ENCODE measurements at regions not wholly inside any gene's neighbourhood (a gene's known extent, or its start where the extent isn't known, plus 50 kb on each side); places are given as distances from the start of the nearest gene placed in this dataset.

DNA sequence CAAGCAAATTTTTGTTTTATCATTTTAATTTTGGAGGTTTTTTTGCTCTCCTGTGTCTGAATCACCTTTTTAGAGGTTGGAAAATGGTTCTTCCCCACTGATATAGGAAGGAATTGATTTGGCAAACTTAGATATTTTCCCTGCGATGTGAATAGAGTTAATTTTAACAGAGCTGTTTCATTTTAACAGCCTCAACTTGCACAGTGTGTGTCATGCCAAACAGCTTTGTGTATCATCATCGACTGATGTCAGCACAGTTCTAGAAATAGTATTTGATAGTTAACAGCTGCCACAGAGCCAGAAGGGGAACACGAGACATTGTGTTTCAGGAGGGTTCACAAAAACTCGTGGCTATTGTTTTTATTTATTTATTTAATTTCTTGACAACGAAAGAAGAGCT is 243.1 kb upstream of the FOXN3 start:
- Histone ChIP-seq H3K4me3 (ENCODE audit: low read depth, low read length) (no peak overlapping the region), H2AFZ (no peak overlapping the region), H3K79me2 (no peaks in the 10 kb centered on the region), H3K9ac (no peak overlapping the region), H3K27me3 (ENCODE audit: control insufficient read depth, insufficient read depth, low read length) (no peaks in the 10 kb centered on the region), H3K4me1 (no peaks in the 10 kb centered on the region), H3K4me2 (ENCODE audit: low read length) (no peak overlapping the region), H3K9me3 (ENCODE audit: control insufficient read depth, low read length) (no peaks in the 10 kb centered on the region), H3K27ac (no peak overlapping the region), H3K36me3 (ENCODE audit: control insufficient read depth, insufficient read depth, low read length) (no peaks in the 10 kb centered on the region)
- TF ChIP-seq, protein P1, sequence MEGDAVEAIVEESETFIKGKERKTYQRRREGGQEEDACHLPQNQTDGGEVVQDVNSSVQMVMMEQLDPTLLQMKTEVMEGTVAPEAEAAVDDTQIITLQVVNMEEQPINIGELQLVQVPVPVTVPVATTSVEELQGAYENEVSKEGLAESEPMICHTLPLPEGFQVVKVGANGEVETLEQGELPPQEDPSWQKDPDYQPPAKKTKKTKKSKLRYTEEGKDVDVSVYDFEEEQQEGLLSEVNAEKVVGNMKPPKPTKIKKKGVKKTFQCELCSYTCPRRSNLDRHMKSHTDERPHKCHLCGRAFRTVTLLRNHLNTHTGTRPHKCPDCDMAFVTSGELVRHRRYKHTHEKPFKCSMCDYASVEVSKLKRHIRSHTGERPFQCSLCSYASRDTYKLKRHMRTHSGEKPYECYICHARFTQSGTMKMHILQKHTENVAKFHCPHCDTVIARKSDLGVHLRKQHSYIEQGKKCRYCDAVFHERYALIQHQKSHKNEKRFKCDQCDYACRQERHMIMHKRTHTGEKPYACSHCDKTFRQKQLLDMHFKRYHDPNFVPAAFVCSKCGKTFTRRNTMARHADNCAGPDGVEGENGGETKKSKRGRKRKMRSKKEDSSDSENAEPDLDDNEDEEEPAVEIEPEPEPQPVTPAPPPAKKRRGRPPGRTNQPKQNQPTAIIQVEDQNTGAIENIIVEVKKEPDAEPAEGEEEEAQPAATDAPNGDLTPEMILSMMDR (IDR thresholded peaks at IDR 0.05), result no peak

DNA sequence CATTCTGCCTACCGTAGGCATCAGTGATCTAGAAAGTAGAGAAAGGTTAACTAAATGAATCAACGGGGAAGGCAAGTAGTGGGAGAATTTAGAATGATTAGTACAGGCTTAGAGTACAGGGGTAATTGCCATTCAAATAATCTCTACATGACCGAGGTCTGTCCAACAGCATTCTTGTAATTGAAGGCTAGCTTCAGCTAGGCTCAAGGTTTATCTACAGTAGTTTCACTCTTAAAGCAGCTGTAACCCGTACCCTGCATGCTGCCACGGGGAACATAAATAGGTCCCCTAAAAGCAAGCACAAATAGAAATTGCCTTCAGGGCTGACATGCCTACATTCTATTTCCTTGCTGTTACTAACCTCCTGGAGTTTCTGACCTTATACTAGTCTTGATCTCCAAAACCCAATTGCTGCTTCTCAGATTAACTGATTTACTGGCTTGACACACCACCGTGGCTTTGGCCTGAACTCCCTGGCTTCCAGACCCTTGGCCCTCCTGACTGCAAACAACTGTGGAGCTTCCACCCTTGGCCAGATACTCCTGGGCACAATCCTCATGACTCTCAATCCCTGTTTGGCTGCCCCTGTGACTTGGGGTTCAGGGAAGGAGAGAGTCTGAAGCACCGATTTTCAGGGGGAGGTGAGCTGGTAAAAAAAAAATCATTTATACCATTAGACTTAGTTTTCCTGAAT is 242.1 kb upstream of the FOXN3 start:
- Histone ChIP-seq H3K27ac (no peak overlapping the region), H3K27me3 (ENCODE audit: control insufficient read depth, insufficient read depth, low read length) (no peaks in the 10 kb centered on the region), H3K4me2 (ENCODE audit: low read length) (no peak overlapping the region), H3K79me2 (no peaks in the 10 kb centered on the region), H2AFZ (no peak overlapping the region), H3K9ac (no peak overlapping the region), H3K9me3 (ENCODE audit: control insufficient read depth, low read length) (no peaks in the 10 kb centered on the region), H3K4me1 (no peaks in the 10 kb centered on the region), H3K4me3 (ENCODE audit: low read depth, low read length) (no peak overlapping the region), H3K36me3 (ENCODE audit: control insufficient read depth, insufficient read depth, low read length) (no peaks in the 10 kb centered on the region)
- TF ChIP-seq, protein P1 (IDR thresholded peaks at IDR 0.05), result no peak

DNA sequence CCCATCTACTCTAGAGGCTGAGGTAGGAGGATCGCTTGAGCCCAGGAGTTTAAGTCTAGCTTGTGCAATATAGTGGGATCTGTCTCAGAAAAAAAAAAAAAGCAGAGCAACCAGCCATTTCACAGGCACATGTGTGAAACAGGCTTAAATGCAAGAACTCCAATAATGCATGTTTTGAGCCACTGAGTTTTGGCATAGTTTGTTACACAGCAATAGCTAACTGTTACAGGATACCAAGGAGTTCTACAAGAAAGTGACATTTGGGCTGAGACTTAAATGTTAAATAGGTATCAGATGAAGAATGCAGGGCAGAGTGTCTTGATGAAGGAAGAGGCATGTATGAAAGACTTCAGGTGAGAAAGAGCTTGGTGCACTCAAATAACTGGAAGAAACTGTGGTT is 240.0 kb upstream of the FOXN3 start:
- no peak overlapping the region for H3K4me2 ChIP-seq (ENCODE audit: low read length)
- TF ChIP-seq, protein P1 (IDR thresholded peaks at IDR 0.05), result no peak
- H3K4me3 ChIP-seq (ENCODE audit: low read depth, low read length), result no peak overlapping the region
- H3K9me3 ChIP-seq (ENCODE audit: control insufficient read depth, low read length), result no peaks in the 10 kb centered on the region
- H3K79me2 ChIP-seq, result no peaks in the 10 kb centered on the region
- no peaks in the 10 kb centered on the region for H3K4me1 ChIP-seq
- no peak overlapping the region for H2AFZ ChIP-seq
- H3K27me3 ChIP-seq (ENCODE audit: control insufficient read depth, insufficient read depth, low read length), result no peaks in the 10 kb centered on the region
- no peak overlapping the region for H3K9ac ChIP-seq
- no peak overlapping the region for H3K27ac ChIP-seq
- no peaks in the 10 kb centered on the region for H3K36me3 ChIP-seq (ENCODE audit: control insufficient read depth, insufficient read depth, low read length)

DNA sequence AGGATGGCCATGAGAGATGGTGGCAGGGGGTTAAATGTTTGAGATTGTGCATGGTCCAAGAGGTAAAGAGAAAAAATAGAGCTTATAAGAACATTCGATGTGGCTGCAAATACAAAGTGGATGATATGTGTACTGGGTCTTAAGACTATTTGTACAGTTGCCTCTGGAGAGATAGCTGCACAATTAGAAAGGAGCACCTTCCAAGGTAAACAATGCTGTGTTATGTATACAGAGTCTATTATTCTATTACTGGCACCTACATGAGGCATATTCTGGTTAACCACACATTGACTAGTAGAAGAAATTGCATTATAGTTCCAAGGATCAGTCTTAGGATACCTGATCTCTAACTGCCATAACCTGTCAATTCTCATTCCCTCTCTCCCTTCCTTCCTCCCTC is 238.0 kb upstream of the FOXN3 start:
- Histone ChIP-seq H3K27me3 (ENCODE audit: control insufficient read depth, insufficient read depth, low read length) (no peaks in the 10 kb centered on the region), H3K4me2 (ENCODE audit: low read length) (no peak overlapping the region), H3K79me2 (no peaks in the 10 kb centered on the region), H3K36me3 (ENCODE audit: control insufficient read depth, insufficient read depth, low read length) (no peaks in the 10 kb centered on the region), H3K27ac (no peak overlapping the region), H3K4me1 (peaks cover 4% of the 10 kb centered on the region), H2AFZ (no peak overlapping the region), H3K9me3 (ENCODE audit: control insufficient read depth, low read length) (no peaks in the 10 kb centered on the region), H3K9ac (no peak overlapping the region), H3K4me3 (ENCODE audit: low read depth, low read length) (no peak overlapping the region)
- TF ChIP-seq, protein P1 (IDR thresholded peaks at IDR 0.05), result no peak

DNA sequence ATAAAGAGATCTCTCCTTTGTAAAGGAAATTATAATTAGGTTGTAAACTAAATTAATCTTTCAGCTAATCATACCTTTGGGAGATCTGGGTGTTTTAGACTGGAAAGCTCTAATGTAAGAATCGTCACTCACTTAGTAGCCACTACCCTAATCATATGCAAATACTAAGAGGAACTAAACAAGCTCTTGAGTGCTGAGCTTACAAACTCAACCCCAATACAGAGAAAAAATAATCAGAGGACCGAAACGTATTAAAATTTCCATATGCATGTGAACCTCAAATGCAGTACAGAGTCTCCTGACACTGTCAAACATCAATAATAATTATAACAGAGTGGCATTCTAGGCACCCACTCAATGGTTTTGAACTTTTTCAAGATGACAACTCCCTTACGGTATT is 235.3 kb upstream of the FOXN3 start:
- Histone ChIP-seq H3K9ac (no peak overlapping the region), H3K4me3 (ENCODE audit: low read depth, low read length) (no peak overlapping the region), H2AFZ (no peak overlapping the region), H3K9me3 (ENCODE audit: control insufficient read depth, low read length) (no peaks in the 10 kb centered on the region), H3K79me2 (no peaks in the 10 kb centered on the region), H3K4me1 (peaks cover 4% of the 10 kb centered on the region), H3K36me3 (ENCODE audit: control insufficient read depth, insufficient read depth, low read length) (no peaks in the 10 kb centered on the region), H3K4me2 (ENCODE audit: low read length) (no peak overlapping the region), H3K27ac (no peak overlapping the region), H3K27me3 (ENCODE audit: control insufficient read depth, insufficient read depth, low read length) (no peaks in the 10 kb centered on the region)
- TF ChIP-seq, protein P1 (IDR thresholded peaks at IDR 0.05), result no peak
